ENCODE measurements at regions not wholly inside any gene's neighbourhood (a gene's known extent, or its start where the extent isn't known, plus 50 kb on each side); places are given as distances from the start of the nearest gene placed in this dataset.

DNA sequence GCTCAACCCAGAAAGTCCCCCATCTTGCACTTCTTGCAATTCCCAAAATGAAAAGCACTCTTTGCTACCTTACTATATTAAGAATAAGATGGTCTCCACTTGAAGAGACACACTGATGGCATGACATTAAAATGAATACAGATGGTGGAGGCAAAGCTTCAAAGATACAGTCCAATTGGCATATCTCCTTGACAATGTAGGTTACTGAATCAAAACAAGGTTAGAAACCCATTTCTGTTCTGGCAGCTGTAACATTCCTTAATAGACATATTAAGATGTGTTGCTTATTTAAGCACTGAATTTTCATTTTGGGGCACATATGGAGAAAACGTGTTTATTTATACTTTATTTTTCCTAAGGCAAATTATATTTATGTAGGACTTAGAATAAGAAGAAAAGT is 1262.8 kb upstream of the CDH8 start:
- no peaks in the 10 kb centered on the region for H3K36me3 ChIP-seq
- no peak overlapping the region for H3K4me3 ChIP-seq
- TF ChIP-seq POLR2AphosphoS5 (IDR thresholded peaks at IDR 0.05; ENCODE audit: insufficient read depth in 1 of 2, low read depth in 1 of 2) (no peak), POLR2A (IDR thresholded peaks at IDR 0.05) (no peak)
- TF ChIP-seq, protein P1, sequence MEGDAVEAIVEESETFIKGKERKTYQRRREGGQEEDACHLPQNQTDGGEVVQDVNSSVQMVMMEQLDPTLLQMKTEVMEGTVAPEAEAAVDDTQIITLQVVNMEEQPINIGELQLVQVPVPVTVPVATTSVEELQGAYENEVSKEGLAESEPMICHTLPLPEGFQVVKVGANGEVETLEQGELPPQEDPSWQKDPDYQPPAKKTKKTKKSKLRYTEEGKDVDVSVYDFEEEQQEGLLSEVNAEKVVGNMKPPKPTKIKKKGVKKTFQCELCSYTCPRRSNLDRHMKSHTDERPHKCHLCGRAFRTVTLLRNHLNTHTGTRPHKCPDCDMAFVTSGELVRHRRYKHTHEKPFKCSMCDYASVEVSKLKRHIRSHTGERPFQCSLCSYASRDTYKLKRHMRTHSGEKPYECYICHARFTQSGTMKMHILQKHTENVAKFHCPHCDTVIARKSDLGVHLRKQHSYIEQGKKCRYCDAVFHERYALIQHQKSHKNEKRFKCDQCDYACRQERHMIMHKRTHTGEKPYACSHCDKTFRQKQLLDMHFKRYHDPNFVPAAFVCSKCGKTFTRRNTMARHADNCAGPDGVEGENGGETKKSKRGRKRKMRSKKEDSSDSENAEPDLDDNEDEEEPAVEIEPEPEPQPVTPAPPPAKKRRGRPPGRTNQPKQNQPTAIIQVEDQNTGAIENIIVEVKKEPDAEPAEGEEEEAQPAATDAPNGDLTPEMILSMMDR (IDR thresholded peaks at IDR 0.05) = no peak
- no peaks in the 10 kb centered on the region for H3K9me3 ChIP-seq
- H3K27me3 ChIP-seq = no peaks in the 10 kb centered on the region
- no peaks in the 10 kb centered on the region for H3K4me1 ChIP-seq
- no peak for DNase-seq (ENCODE audit: extremely low spot score in 2 of 2)
- H3K27ac ChIP-seq = no peak overlapping the region
- intact Hi-C loops (cut with DNase I) = no loop called here

DNA sequence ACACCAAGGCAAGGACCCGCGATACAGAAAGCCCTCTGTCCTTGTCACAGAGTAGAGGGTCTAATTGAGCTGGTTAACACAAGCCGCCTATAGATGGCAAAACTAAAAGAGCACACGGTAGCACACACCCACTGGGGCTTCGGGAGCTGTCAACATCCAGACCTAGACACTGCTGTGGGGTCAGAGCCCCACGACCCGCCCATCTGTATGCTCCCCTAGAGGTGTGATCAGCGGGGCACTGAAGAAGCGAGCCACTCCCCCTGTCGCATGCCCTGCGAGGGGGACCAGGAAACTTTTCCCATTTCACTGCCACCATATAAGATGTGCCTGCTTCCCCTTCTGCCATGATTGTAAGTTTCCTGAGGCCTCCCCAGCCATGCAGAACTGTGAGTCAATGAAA is 1255.8 kb upstream of the CDH8 start:
- TF ChIP-seq, protein P1 (IDR thresholded peaks at IDR 0.05) = no peak
- TF ChIP-seq POLR2A (IDR thresholded peaks at IDR 0.05) (no peak), POLR2AphosphoS5 (IDR thresholded peaks at IDR 0.05; ENCODE audit: insufficient read depth in 1 of 2, low read depth in 1 of 2) (no peak)
- no peaks in the 10 kb centered on the region for H3K9me3 ChIP-seq
- intact Hi-C loops (cut with DNase I) = no loop called here
- H3K27ac ChIP-seq = no peak overlapping the region
- no peak overlapping the region for H3K4me3 ChIP-seq
- no peak for DNase-seq (ENCODE audit: extremely low spot score in 2 of 2)
- no peaks in the 10 kb centered on the region for H3K36me3 ChIP-seq
- no peaks in the 10 kb centered on the region for H3K4me1 ChIP-seq
- H3K27me3 ChIP-seq = no peaks in the 10 kb centered on the region

DNA sequence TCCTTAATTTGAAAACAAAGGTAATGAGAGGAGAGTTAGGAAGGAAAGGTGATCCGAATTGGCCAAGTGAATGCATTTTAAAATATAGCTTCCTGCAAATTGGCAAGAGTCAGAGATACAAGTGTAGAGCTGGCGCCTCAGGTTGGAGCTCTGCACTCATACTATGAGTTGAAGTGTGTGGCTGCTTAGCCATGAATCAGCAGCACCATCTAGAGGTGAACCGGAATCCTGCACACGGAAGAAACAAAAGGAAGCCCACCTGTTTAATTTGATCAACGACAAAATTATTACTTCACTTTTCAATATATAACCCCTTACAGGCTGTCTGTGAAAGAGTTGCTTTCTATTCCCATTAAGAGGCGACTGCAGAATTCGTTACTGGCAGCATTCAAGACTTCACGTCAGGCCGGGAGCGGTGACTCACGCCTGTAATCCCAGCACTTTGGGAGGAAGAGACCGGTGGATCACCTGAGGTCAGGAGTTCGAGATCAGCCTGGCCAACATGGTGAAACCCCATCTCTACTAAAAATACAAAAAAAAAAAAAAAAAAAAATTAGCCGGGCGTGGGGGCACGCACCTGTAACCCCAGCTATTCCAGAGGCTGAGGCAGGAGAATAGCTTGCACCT is 1253.7 kb upstream of the CDH8 start:
- Histone ChIP-seq H3K36me3 (no peaks in the 10 kb centered on the region), H3K4me3 (no peak overlapping the region), H3K27ac (no peak overlapping the region), H3K9me3 (no peaks in the 10 kb centered on the region), H3K4me1 (no peaks in the 10 kb centered on the region), H3K27me3 (no peaks in the 10 kb centered on the region)
- no peak for DNase-seq (ENCODE audit: extremely low spot score in 2 of 2)
- TF ChIP-seq, protein P1 (IDR thresholded peaks at IDR 0.05) = no peak
- TF ChIP-seq POLR2AphosphoS5 (IDR thresholded peaks at IDR 0.05; ENCODE audit: insufficient read depth in 1 of 2, low read depth in 1 of 2) (no peak), POLR2A (IDR thresholded peaks at IDR 0.05) (no peak)
- intact Hi-C loops (cut with DNase I) = no loop called here

DNA sequence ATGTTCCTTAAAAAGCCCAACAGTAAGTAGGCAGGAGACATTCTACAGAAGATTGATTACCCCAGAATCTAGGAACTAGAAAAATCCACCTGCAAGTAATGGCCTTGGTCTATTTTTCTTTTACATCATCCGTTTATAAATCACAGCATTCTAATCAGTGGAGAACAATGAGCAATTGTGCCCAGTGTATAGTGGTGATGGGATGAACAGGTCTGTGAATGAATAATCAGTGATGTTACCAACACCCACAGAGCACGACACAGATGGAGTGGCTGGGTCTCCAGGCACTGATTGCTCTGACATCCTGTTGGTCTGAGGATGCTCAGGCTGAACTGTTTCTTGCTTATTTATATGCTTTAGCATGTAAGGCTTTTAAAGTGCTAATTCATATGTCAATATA is 1251.2 kb upstream of the CDH8 start:
- H3K27me3 ChIP-seq = no peaks in the 10 kb centered on the region
- no peak for DNase-seq (ENCODE audit: extremely low spot score in 2 of 2)
- no peak overlapping the region for H3K27ac ChIP-seq
- H3K4me3 ChIP-seq = no peak overlapping the region
- no peaks in the 10 kb centered on the region for H3K4me1 ChIP-seq
- H3K9me3 ChIP-seq = no peaks in the 10 kb centered on the region
- intact Hi-C loops (cut with DNase I) = no loop called here
- no peaks in the 10 kb centered on the region for H3K36me3 ChIP-seq
- no peak for TF ChIP-seq POLR2AphosphoS5 (IDR thresholded peaks at IDR 0.05; ENCODE audit: insufficient read depth in 1 of 2, low read depth in 1 of 2)
- TF ChIP-seq POLR2A (IDR thresholded peaks at IDR 0.05) = no peak
- TF ChIP-seq, protein P1 (IDR thresholded peaks at IDR 0.05) = no peak

DNA sequence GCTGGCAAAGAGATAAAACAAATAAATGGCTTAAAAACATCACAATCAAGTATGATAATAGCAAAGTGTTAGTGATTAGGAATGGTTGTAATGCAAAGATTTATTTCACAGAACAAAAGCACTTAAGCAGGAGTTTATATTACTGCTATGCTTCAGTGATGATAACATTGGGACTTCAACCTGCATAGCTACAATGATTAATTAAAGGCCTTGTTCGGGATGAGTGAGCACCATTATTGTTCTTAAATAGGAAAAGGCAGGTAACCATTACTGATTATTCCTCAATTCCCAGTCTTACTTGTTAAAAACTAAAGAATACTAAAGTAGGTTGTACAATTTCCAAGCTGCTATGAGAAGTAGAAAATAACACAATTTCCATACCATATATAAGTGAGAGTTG is 1247.5 kb upstream of the CDH8 start:
- Histone ChIP-seq H3K27ac (no peak overlapping the region), H3K4me3 (no peak overlapping the region), H3K27me3 (no peaks in the 10 kb centered on the region), H3K4me1 (no peaks in the 10 kb centered on the region), H3K36me3 (no peaks in the 10 kb centered on the region), H3K9me3 (no peaks in the 10 kb centered on the region)
- TF ChIP-seq POLR2A (IDR thresholded peaks at IDR 0.05) = no peak
- no peak for TF ChIP-seq POLR2AphosphoS5 (IDR thresholded peaks at IDR 0.05; ENCODE audit: insufficient read depth in 1 of 2, low read depth in 1 of 2)
- TF ChIP-seq, protein P1 (IDR thresholded peaks at IDR 0.05) = no peak
- no peak for DNase-seq (ENCODE audit: extremely low spot score in 2 of 2)
- intact Hi-C loops (cut with DNase I) = no loop called here

Measured in vagina (tissue), 2 donors.